Stimulated activated CD4-positive, alpha-beta T cell treated with anti-CD3 and anti-CD28 coated beads, Interleukin-4, amount 100 ng/mL, for 1 hour (primary cell): ENCODE measurements at regions not wholly inside any gene's neighbourhood (a gene's known extent, or its start where the extent isn't known, plus 50 kb on each side); places are given as distances from the start of the nearest gene placed in this dataset.

Experiments
- DNase-seq: peaks from one replicate; pipeline ENCODE4 v3.0.0-alpha.2; 2020

- no peak for DNase-seq
Measured at GRCh38 chr12:126742241-126742641, 1524.7 kb upstream of the TMEM132C start.

GRCh38 chr12:126747530-126748149 is 1519.3 kb upstream of the TMEM132C start:
- DNase-seq, result peak; percentile 67

GRCh38 chr12:126752021-126752420 is 1514.9 kb upstream of the TMEM132C start:
- no peak for DNase-seq

GRCh38 chr12:126757326-126757725 is 1509.6 kb upstream of the TMEM132C start:
- DNase-seq, result no peak

GRCh38 chr12:126760092-126760491 is 1506.9 kb upstream of the TMEM132C start:
- DNase-seq, result no peak

- DNase-seq, result no peak
Measured at GRCh38 chr12:126761420-126761819, 1505.5 kb upstream of the TMEM132C start.

GRCh38 chr12:126762150-126762549 is 1504.8 kb upstream of the TMEM132C start:
- DNase-seq, result no peak

- no peak for DNase-seq
Measured at GRCh38 chr12:126763359-126763758, 1503.6 kb upstream of the TMEM132C start.

GRCh38 chr12:126767334-126767733 is 1499.6 kb upstream of the TMEM132C start:
- DNase-seq, result no peak

- no peak for DNase-seq
Measured at GRCh38 chr12:126768517-126768916, 1498.5 kb upstream of the TMEM132C start.

GRCh38 chr12:126770188-126770587 is 1496.8 kb upstream of the TMEM132C start:
- no peak for DNase-seq

- peak; percentile 13 for DNase-seq
Measured at GRCh38 chr12:126772171-126772864, 1494.7 kb upstream of the TMEM132C start.

- DNase-seq, result no peak
Measured at GRCh38 chr12:126773012-126773411, 1494.0 kb upstream of the TMEM132C start.

GRCh38 chr12:126773491-126773890 is 1493.5 kb upstream of the TMEM132C start:
- no peak for DNase-seq

GRCh38 chr12:126776026-126776655 is 1490.8 kb upstream of the TMEM132C start:
- DNase-seq, result no peak

- no peak for DNase-seq
Measured at GRCh38 chr12:126780343-126780742, 1486.6 kb upstream of the TMEM132C start.

GRCh38 chr12:126781593-126781992 is 1485.4 kb upstream of the TMEM132C start:
- DNase-seq, result no peak

- DNase-seq, result no peak
Measured at GRCh38 chr12:126782083-126782482, 1484.9 kb upstream of the TMEM132C start.

GRCh38 chr12:126784328-126784921 is 1482.5 kb upstream of the TMEM132C start:
- DNase-seq, result peak; percentile 31

- DNase-seq, result no peak
Measured at GRCh38 chr12:126789963-126790362, 1477.0 kb upstream of the TMEM132C start.

GRCh38 chr12:126791122-126791521 is 1475.8 kb upstream of the TMEM132C start:
- no peak for DNase-seq

- no peak for DNase-seq
Measured at GRCh38 chr12:126792411-126792810, 1474.6 kb upstream of the TMEM132C start.

- DNase-seq, result no peak
Measured at GRCh38 chr12:126797525-126797924, 1469.4 kb upstream of the TMEM132C start.

GRCh38 chr12:126798449-126798848 is 1468.5 kb upstream of the TMEM132C start:
- no peak for DNase-seq
